ENCODE measurements at regions not wholly inside any gene's neighbourhood (a gene's known extent, or its start where the extent isn't known, plus 50 kb on each side); places are given as distances from the start of the nearest gene placed in this dataset.

- TF ChIP-seq EP300 (IDR thresholded peaks at IDR 0.05; ENCODE audit: borderline replicate concordance in 1 of 2, control insufficient read depth in 1 of 2, low read depth in 2 of 2, low read length in 2 of 2): no peak
- TF ChIP-seq MTA3 (IDR thresholded peaks at IDR 0.05; ENCODE audit: borderline replicate concordance, low read length): no peak
- TF ChIP-seq ZNF217 (IDR thresholded peaks at IDR 0.05): no peak
- no peak for TF ChIP-seq FOXM1 (IDR thresholded peaks at IDR 0.05; ENCODE audit: low read depth, low read length)
- no peak for TF ChIP-seq SUPT20H (IDR thresholded peaks at IDR 0.05; ENCODE audit: borderline replicate concordance, control insufficient read depth, low read depth, low read length)
Measured at GRCh38 chr3:102841866-102842265, 407.1 kb downstream of the ZPLD1 start (continued).

GRCh38 chr3:102866845-102867244 is 432.0 kb downstream of the ZPLD1 start:
- 60% methylated on average over 2 of the region's 2 CpGs for WGBS (ENCODE audit: insufficient coverage, insufficient replicate concordance, low lambda C conversion rate, missing lambda C conversion rate)
- H3K9ac ChIP-seq (ENCODE audit: control insufficient read depth, insufficient read depth, low read length): no peak overlapping the region
- no peaks in the 10 kb centered on the region for H3K27me3 ChIP-seq (replicated peaks in 1 of 2; ENCODE audit: control insufficient read depth in 2 of 2, insufficient read depth in 2 of 2, low read length in 1 of 2)
- ChIA-PET POLR2A (no interaction called here), CTCF (interaction anchor here (1.4 kb wide), 1 partner anchor 194 kb away, joined by 3 read pairs; no protein-coding TSS in a partner anchor), RAD21 (ENCODE audit: unreplicated experiment) (no interaction called here), SMC1A (ENCODE audit: uncharacterized antibody, unreplicated experiment) (no interaction called here)
- H3K27ac ChIP-seq (ENCODE audit: control insufficient read depth, insufficient read depth): no peak overlapping the region
- no peaks in the 10 kb centered on the region for H3K9me3 ChIP-seq (replicated peaks; ENCODE audit: control insufficient read depth, insufficient read depth, low read length)
- H3K79me2 ChIP-seq (ENCODE audit: control insufficient read depth, insufficient read depth, low read length): no peaks in the 10 kb centered on the region
- no peak for FAIRE-seq
- no peak for ATAC-seq
- H4K20me1 ChIP-seq (ENCODE audit: control insufficient read depth, insufficient read depth): no peaks in the 10 kb centered on the region
- in situ Hi-C loops (cut with MboI): no loop called here
- TF ChIP-seq SMAD5 (IDR thresholded peaks at IDR 0.05; ENCODE audit: low read depth) (no peak), YBX1 (IDR thresholded peaks at IDR 0.05) (no peak), SIN3A (IDR thresholded peaks at IDR 0.05; ENCODE audit: low read depth, low read length) (no peak), ZZZ3 (IDR thresholded peaks at IDR 0.05; ENCODE audit: control insufficient read depth, insufficient read length, low read depth) (no peak), ZNF217 (IDR thresholded peaks at IDR 0.05) (no peak), CBX3 (IDR thresholded peaks at IDR 0.05; ENCODE audit: borderline replicate concordance, low read depth) (no peak), ETV6 (conservative IDR thresholded peaks at IDR 0.05 in 1 of 2, IDR thresholded peaks at IDR 0.05 in 1 of 2; ENCODE audit: borderline replicate concordance in 1 of 2, low read depth in 1 of 2) (no peak), ATF2 (IDR thresholded peaks at IDR 0.05; ENCODE audit: low read length) (no peak), IRF5 (IDR thresholded peaks at IDR 0.05; ENCODE audit: borderline replicate concordance) (no peak), TBL1XR1 (IDR thresholded peaks at IDR 0.05; ENCODE audit: low read depth, low read length) (no peak)
- H3K36me3 ChIP-seq (ENCODE audit: control insufficient read depth in 2 of 2, insufficient read depth in 2 of 2, low read length in 1 of 2): no peaks in the 10 kb centered on the region
- no peak overlapping the region for H3K4me3 ChIP-seq
- no peak overlapping the region for H2AFZ ChIP-seq (ENCODE audit: control insufficient read depth, low read depth, low read length)
- no peak overlapping the region for H3K4me2 ChIP-seq (ENCODE audit: control insufficient read depth, insufficient read depth)
- H3K4me1 ChIP-seq (ENCODE audit: control insufficient read depth, insufficient read depth, low read length): no peaks in the 10 kb centered on the region
- BruUV-seq (replicated peaks): no TSS peak
- intact Hi-C loops (cut with micrococcal nuclease; ENCODE audit: unreplicated experiment): no loop called here
- DNase-seq (ENCODE audit: low read depth, low spot score): no peak
